Activated naive CD4-positive, alpha-beta T cell treated with anti-CD3 and anti-CD28 coated beads, Interleukin-2, amount 10 ng/mL, durations not matched to agents 7 days and 5 days (primary cell): ENCODE measurements at regions not wholly inside any gene's neighbourhood (a gene's known extent, or its start where the extent isn't known, plus 50 kb on each side); places are given as distances from the start of the nearest gene placed in this dataset.

Source experiments
- CTCF ChIA-PET: fragments of 350-600 bp; sonication (Branson Sonifier 250); formaldehyde crosslinking; loops from one replicate; lab custom pipeline; 2021; ENCODE audit warnings: antibody characterized with exemption; lab: Charles Lee
- DNase-seq: peaks from one replicate; pipeline ENCODE4 v3.0.0-alpha.2; 2020
- H3K27ac Mint-ChIP-seq: one replicate; pipeline ENCODE4 v1.8.0; 2021; ENCODE audit warnings: mild to moderate bottlenecking, moderate library complexity, mixed read lengths
- H3K27me3 Mint-ChIP-seq: one replicate; pipeline ENCODE4 v1.8.0; 2021; ENCODE audit warnings: mild to moderate bottlenecking, mixed read lengths
- H3K36me3 Mint-ChIP-seq: one replicate; pipeline ENCODE4 v1.8.0; 2021; ENCODE audit warnings: mixed read lengths
- H3K4me1 Mint-ChIP-seq: one replicate; pipeline ENCODE4 v1.8.0; 2021; ENCODE audit warnings: mixed read lengths
- H3K4me3 Mint-ChIP-seq: one replicate; pipeline ENCODE4 v1.8.0; 2021; ENCODE audit warnings: mild to moderate bottlenecking, moderate library complexity, mixed read lengths
- H3K9me3 Mint-ChIP-seq: one replicate; pipeline ENCODE4 v1.8.0; 2021; ENCODE audit warnings: mixed read lengths

GRCh38 chrX:69032601-69033000 lies 132.7 kb downstream of the PJA1 start:
- Mint-ChIP-seq H3K9me3 (no peaks in the 10 kb centered on the region), H3K27ac (no peak overlapping the region), H3K27me3 (no peaks in the 10 kb centered on the region), H3K4me1 (no peaks in the 10 kb centered on the region), H3K36me3 (no peaks in the 10 kb centered on the region), H3K4me3 (no peak overlapping the region)
- DNase-seq: no peak
- CTCF ChIA-PET: no interaction called here

DNA sequence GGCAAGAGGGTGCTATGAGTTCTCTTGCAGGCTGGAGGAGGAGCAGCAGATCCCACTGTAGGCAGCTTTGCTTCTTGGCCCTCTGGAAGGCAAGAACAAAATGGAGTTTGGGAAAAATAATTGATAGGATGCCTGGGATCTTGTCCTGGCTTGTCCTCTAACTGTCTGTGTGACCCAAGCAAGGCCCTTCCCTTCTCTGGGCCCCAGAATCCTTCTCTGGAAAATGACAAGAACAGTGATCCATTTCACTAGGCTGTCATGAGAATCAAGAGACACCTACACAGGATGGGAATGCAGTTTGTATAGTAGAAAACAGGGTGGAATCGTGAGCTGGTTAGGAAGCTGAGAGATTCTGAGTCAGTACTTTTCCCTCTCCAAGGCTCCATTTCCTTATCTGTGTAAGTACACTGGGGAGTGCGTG lies 133.3 kb downstream of the PJA1 start:
- Mint-ChIP-seq H3K27me3 (no peaks in the 10 kb centered on the region), H3K27ac (no peak overlapping the region)
- CTCF ChIA-PET: no interaction called here

DNA sequence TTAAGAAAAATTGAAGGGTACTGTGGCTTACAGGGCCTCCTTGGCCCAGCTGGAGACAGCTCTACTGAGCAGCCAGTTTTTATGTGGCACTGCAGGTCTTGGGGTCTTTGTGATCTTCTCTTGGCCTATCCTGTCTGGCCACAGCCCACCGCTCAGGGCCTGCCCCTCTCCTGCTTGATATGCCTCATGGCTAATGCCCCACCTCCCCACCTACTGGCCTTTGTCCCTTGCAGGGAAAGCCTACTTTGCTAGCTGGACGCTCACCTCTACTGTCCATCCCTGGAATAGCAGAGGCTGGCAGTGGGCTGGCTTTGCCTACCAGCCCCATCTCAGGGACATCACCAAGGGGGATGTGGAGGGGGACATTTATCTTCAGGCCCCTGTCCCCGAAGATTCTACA lies 134.1 kb downstream of the PJA1 start:
- Mint-ChIP-seq H3K36me3 (no peaks in the 10 kb centered on the region), H3K27me3 (no peaks in the 10 kb centered on the region), H3K9me3 (no peaks in the 10 kb centered on the region), H3K4me1 (no peaks in the 10 kb centered on the region), H3K27ac (no peak overlapping the region), H3K4me3 (no peak overlapping the region)
- CTCF ChIA-PET: no interaction called here
- no peak for DNase-seq

More for the DNA sequence above, 133.3 kb downstream of the PJA1 start:
- DNase-seq: no peak
- H3K36me3 Mint-ChIP-seq: no peaks in the 10 kb centered on the region
- no peaks in the 10 kb centered on the region for H3K4me1 Mint-ChIP-seq
- no peak overlapping the region for H3K4me3 Mint-ChIP-seq
- H3K9me3 Mint-ChIP-seq: no peaks in the 10 kb centered on the region

DNA sequence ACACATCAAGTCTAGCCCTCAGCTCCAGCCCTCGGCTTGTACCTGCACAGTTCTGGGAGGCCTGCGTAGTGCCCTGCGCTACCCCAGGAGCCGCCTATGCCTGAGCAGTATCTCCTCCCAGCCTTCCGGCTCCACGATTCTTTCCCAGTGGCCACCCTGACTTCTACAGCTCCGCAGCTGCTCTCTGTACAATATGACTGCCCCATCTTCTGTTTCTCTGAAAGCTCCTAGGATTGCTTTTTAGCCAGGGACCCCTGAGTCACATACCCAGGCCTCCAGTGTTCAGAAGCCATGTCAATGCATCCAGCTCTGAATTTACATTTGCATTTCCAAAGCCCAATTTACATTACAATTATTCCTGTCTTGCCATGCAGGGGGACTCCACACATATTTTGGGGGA lies 135.5 kb downstream of the PJA1 start:
- Mint-ChIP-seq H3K9me3 (no peaks in the 10 kb centered on the region), H3K27ac (no peak overlapping the region), H3K4me1 (no peaks in the 10 kb centered on the region), H3K36me3 (no peaks in the 10 kb centered on the region), H3K4me3 (no peak overlapping the region), H3K27me3 (no peaks in the 10 kb centered on the region)
- DNase-seq: no peak
- CTCF ChIA-PET: no interaction called here

GRCh38 chrX:69028761-69029120 lies 136.5 kb downstream of the PJA1 start:
- H3K27me3 Mint-ChIP-seq: no peaks in the 10 kb centered on the region
- H3K9me3 Mint-ChIP-seq: no peaks in the 10 kb centered on the region
- no peak overlapping the region for H3K27ac Mint-ChIP-seq
- no peak for DNase-seq
- H3K4me3 Mint-ChIP-seq: no peak overlapping the region
- no peaks in the 10 kb centered on the region for H3K4me1 Mint-ChIP-seq
- CTCF ChIA-PET: no interaction called here
- H3K36me3 Mint-ChIP-seq: no peaks in the 10 kb centered on the region

GRCh38 chrX:69028006-69028760 lies 137.1 kb downstream of the PJA1 start:
- Mint-ChIP-seq H3K27me3 (no peaks in the 10 kb centered on the region), H3K9me3 (no peaks in the 10 kb centered on the region), H3K36me3 (no peaks in the 10 kb centered on the region), H3K4me3 (no peak overlapping the region), H3K27ac (no peak overlapping the region), H3K4me1 (no peaks in the 10 kb centered on the region)
- no peak for DNase-seq
- CTCF ChIA-PET: no interaction called here

DNA sequence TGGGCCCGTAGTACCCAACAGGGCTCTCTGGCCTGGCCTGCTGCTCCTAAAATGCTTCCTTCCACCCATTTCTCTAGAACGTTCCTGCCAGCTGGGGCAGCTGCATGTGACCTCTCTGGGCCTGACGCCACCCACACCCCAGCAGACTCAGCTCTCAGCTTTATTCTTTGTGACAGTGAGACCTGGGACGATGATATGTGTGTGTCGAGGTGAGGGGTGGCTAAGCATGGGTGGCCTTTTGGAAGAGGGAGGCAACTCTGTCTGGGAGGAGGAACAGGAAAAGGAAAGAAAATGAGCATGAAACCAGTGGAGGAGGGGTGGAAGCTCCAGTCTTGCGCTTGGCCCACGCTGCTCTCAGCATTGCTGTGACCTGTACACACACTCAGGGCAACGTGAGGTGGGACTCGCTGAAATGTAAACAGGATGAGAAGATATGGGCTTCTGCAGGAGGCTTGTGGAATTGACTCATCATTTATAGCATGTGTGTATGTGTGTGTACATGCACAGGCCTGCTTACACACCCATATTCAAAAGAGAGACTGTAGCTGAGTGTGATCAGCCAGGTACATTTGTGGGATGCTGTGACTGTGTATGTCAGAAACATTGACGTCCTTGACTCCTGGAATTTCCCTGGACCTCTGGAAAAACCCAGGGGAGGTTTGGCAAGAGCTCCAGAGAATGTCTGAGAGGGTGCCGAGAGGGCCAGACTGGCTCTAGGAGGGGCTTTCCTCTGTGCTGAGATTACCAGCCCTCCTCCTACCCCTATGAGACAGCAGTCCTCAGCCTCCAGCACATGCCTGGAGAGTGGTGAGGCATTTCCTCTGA lies 137.9 kb downstream of the PJA1 start:
- no peaks in the 10 kb centered on the region for H3K27me3 Mint-ChIP-seq
- no peaks in the 10 kb centered on the region for H3K36me3 Mint-ChIP-seq
- no peak overlapping the region for H3K27ac Mint-ChIP-seq
- H3K4me1 Mint-ChIP-seq: no peaks in the 10 kb centered on the region
- DNase-seq: no peak
- H3K4me3 Mint-ChIP-seq: no peak overlapping the region
- CTCF ChIA-PET: no interaction called here
- H3K9me3 Mint-ChIP-seq: no peaks in the 10 kb centered on the region

DNA sequence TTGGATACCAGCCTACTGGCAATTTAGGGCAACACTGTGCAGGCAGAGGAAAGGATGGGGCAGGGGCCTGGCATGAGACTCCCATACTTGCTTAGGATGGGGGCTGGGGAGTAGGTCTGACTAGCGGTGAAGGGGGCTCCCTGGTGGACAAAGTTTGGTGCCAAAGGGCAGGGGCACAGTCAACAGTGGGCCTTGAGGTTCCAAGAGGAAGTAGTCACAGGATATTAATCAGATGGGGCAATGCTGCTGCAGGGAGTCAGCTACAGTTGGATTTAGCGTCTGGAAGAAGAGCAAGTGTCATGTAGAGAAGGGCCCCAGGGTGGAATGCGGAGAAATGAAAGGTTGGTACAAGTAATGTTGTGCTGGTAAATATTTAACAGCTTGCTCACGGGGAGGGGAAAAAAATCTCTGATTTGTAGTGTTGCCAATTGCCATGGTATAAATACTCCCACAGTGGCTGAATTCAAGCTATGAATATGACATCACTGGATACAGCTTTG lies 139.4 kb downstream of the PJA1 start:
- CTCF ChIA-PET: no interaction called here
- H3K27me3 Mint-ChIP-seq: no peaks in the 10 kb centered on the region
- H3K9me3 Mint-ChIP-seq: no peaks in the 10 kb centered on the region
- H3K4me1 Mint-ChIP-seq: no peaks in the 10 kb centered on the region
- no peak overlapping the region for H3K4me3 Mint-ChIP-seq
- no peak overlapping the region for H3K27ac Mint-ChIP-seq
- no peak for DNase-seq
- H3K36me3 Mint-ChIP-seq: no peaks in the 10 kb centered on the region

DNA sequence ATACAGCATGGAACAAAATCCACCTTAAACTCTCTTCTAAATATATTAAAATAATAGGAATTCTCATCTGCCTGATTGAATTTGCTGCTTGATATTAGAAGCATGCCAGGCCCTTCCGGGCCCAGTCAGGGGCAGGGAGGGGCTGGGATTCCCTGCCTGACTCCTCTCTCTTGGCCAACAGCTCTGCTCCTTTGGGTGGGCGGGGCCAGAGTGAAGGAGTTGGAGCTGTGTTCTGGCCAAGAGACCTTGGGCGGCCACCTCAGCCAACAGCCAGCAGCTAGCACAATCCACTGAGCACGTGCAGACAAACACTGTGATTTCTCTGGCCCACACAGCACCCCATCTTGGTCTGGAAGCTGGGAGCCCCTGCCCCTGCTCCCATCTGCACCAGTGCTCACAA lies 140.3 kb downstream of the PJA1 start:
- H3K9me3 Mint-ChIP-seq: no peaks in the 10 kb centered on the region
- H3K4me1 Mint-ChIP-seq: no peaks in the 10 kb centered on the region
- no peak overlapping the region for H3K27ac Mint-ChIP-seq
- no peaks in the 10 kb centered on the region for H3K36me3 Mint-ChIP-seq
- no peak overlapping the region for H3K4me3 Mint-ChIP-seq
- CTCF ChIA-PET: no interaction called here
- no peak for DNase-seq
- no peaks in the 10 kb centered on the region for H3K27me3 Mint-ChIP-seq

GRCh38 chrX:69024161-69024736 lies 141.0 kb downstream of the PJA1 start:
- Mint-ChIP-seq H3K27me3 (no peaks in the 10 kb centered on the region), H3K9me3 (no peaks in the 10 kb centered on the region), H3K4me1 (no peaks in the 10 kb centered on the region), H3K27ac (no peak overlapping the region), H3K4me3 (no peak overlapping the region), H3K36me3 (no peaks in the 10 kb centered on the region)
- CTCF ChIA-PET: no interaction called here
- no peak for DNase-seq

DNA sequence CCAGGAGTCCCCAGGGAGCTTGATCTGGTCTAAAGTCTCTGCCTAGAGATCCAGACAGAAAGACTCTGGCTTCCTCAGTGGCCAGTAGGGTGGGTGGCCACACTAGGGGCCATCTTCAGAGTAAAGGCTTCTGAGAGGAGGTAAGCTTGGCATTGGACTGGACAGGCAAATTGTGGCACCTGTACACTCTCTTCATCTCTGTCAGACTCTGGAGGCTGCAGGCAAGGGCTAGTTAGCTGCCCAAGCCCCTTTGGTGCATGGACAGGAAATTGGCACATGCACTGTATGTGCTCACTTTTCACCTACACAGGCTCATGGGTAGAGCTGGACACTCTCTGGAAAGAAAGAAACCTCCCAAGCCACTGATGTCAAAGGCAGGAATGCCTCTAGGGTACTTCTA lies 142.8 kb downstream of the PJA1 start:
- no peak overlapping the region for H3K4me3 Mint-ChIP-seq
- no peak overlapping the region for H3K27ac Mint-ChIP-seq
- no peaks in the 10 kb centered on the region for H3K36me3 Mint-ChIP-seq
- DNase-seq: no peak
- H3K27me3 Mint-ChIP-seq: no peaks in the 10 kb centered on the region
- H3K9me3 Mint-ChIP-seq: no peaks in the 10 kb centered on the region
- CTCF ChIA-PET: no interaction called here
- no peaks in the 10 kb centered on the region for H3K4me1 Mint-ChIP-seq

GRCh38 chrX:69021141-69021960 lies 143.9 kb downstream of the PJA1 start:
- H3K27me3 Mint-ChIP-seq: no peaks in the 10 kb centered on the region
- CTCF ChIA-PET: no interaction called here
- no peaks in the 10 kb centered on the region for H3K36me3 Mint-ChIP-seq
- no peak overlapping the region for H3K27ac Mint-ChIP-seq
- DNase-seq: no peak
- H3K4me1 Mint-ChIP-seq: no peaks in the 10 kb centered on the region
- no peaks in the 10 kb centered on the region for H3K9me3 Mint-ChIP-seq
- H3K4me3 Mint-ChIP-seq: no peak overlapping the region

GRCh38 chrX:69020316-69020715 lies 144.9 kb downstream of the PJA1 start:
- no peak for DNase-seq
- Mint-ChIP-seq H3K27ac (no peak overlapping the region), H3K4me1 (no peaks in the 10 kb centered on the region), H3K4me3 (no peak overlapping the region), H3K9me3 (no peaks in the 10 kb centered on the region), H3K27me3 (no peaks in the 10 kb centered on the region), H3K36me3 (no peaks in the 10 kb centered on the region)
- CTCF ChIA-PET: no interaction called here
